ENCODE measurements at regions not wholly inside any gene's neighbourhood (a gene's known extent, or its start where the extent isn't known, plus 50 kb on each side); places are given as distances from the start of the nearest gene placed in this dataset.

- no peak for TF ChIP-seq EP300 (IDR thresholded peaks at IDR 0.05; ENCODE audit: borderline replicate concordance)
- TF ChIP-seq TAF1 (IDR thresholded peaks at IDR 0.05; ENCODE audit: low read depth): no peak
- no peak for TF ChIP-seq RAD21 (IDR thresholded peaks at IDR 0.05; ENCODE audit: low read depth)
- TF ChIP-seq EGR1 (IDR thresholded peaks at IDR 0.05): no peak
- TF ChIP-seq USF1 (IDR thresholded peaks at IDR 0.05): no peak
Observed at GRCh38 chr6:85118233-85118632, 331.6 kb upstream of the NT5E start.

GRCh38 chr6:85116475-85116874 is 333.4 kb upstream of the NT5E start:
- TF ChIP-seq YY1 (IDR thresholded peaks at IDR 0.05; ENCODE audit: low read depth): no peak
- TF ChIP-seq CREB1 (IDR thresholded peaks at IDR 0.05; ENCODE audit: low read depth): no peak
- TF ChIP-seq TAF1 (IDR thresholded peaks at IDR 0.05; ENCODE audit: low read depth): no peak
- no peak for TF ChIP-seq EGR1 (IDR thresholded peaks at IDR 0.05)
- no peak for TF ChIP-seq TEAD4 (IDR thresholded peaks at IDR 0.05)
- no peak for TF ChIP-seq CEBPB (IDR thresholded peaks at IDR 0.05)
- TF ChIP-seq REST (IDR thresholded peaks at IDR 0.05; ENCODE audit: low read depth): no peak
- no peak for TF ChIP-seq EP300 (IDR thresholded peaks at IDR 0.05; ENCODE audit: borderline replicate concordance)
- TF ChIP-seq USF1 (IDR thresholded peaks at IDR 0.05): no peak
- no peak for TF ChIP-seq FOXM1 (IDR thresholded peaks at IDR 0.05; ENCODE audit: borderline replicate concordance, low read depth)
- TF ChIP-seq RAD21 (IDR thresholded peaks at IDR 0.05; ENCODE audit: low read depth): no peak
- TF ChIP-seq TCF12 (IDR thresholded peaks at IDR 0.05; ENCODE audit: low read depth): no peak
- TF ChIP-seq ZBTB7A (IDR thresholded peaks at IDR 0.05; ENCODE audit: low read depth): no peak
- TF ChIP-seq MAX (IDR thresholded peaks at IDR 0.05): no peak
- TF ChIP-seq NFIC (IDR thresholded peaks at IDR 0.05): no peak

- TF ChIP-seq ZBTB7A (IDR thresholded peaks at IDR 0.05; ENCODE audit: low read depth): no peak
Observed at GRCh38 chr6:85115876-85116275, 334.0 kb upstream of the NT5E start.

GRCh38 chr6:85115376-85115775 is 334.5 kb upstream of the NT5E start:
- no peak for TF ChIP-seq NFIC (IDR thresholded peaks at IDR 0.05)
- TF ChIP-seq REST (IDR thresholded peaks at IDR 0.05; ENCODE audit: low read depth): no peak

- TF ChIP-seq CREB1 (IDR thresholded peaks at IDR 0.05; ENCODE audit: low read depth): no peak
- TF ChIP-seq EP300 (IDR thresholded peaks at IDR 0.05; ENCODE audit: borderline replicate concordance): no peak
- no peak for TF ChIP-seq RAD21 (IDR thresholded peaks at IDR 0.05; ENCODE audit: low read depth)
- TF ChIP-seq USF1 (IDR thresholded peaks at IDR 0.05): no peak
- TF ChIP-seq YY1 (IDR thresholded peaks at IDR 0.05; ENCODE audit: low read depth): no peak
- TF ChIP-seq MAX (IDR thresholded peaks at IDR 0.05): no peak
- no peak for TF ChIP-seq FOXM1 (IDR thresholded peaks at IDR 0.05; ENCODE audit: borderline replicate concordance, low read depth)
- TF ChIP-seq EGR1 (IDR thresholded peaks at IDR 0.05): no peak
- TF ChIP-seq TAF1 (IDR thresholded peaks at IDR 0.05; ENCODE audit: low read depth): no peak
- no peak for TF ChIP-seq REST (IDR thresholded peaks at IDR 0.05; ENCODE audit: low read depth)
- TF ChIP-seq TCF12 (IDR thresholded peaks at IDR 0.05; ENCODE audit: low read depth): no peak
- TF ChIP-seq CEBPB (IDR thresholded peaks at IDR 0.05): no peak
- TF ChIP-seq ZBTB7A (IDR thresholded peaks at IDR 0.05; ENCODE audit: low read depth): no peak
- no peak for TF ChIP-seq TEAD4 (IDR thresholded peaks at IDR 0.05)
- TF ChIP-seq NFIC (IDR thresholded peaks at IDR 0.05): no peak
Observed at GRCh38 chr6:85114581-85114935, 335.3 kb upstream of the NT5E start.

Data from Ishikawa (cell line).